Transverse colon (tissue), 4 donors: ENCODE measurements at regions not wholly inside any gene's neighbourhood (a gene's known extent, or its start where the extent isn't known, plus 50 kb on each side); places are given as distances from the start of the nearest gene placed in this dataset.

Source experiments
- DNase-seq: peaks from one replicate; pipeline ENCODE4 v3.0.0-alpha.2; 2019
- H3K27ac ChIP-seq, 4 donors: fragments of 200-600 bp; sonication (generic); 2 replicates each; pipeline ENCODE4 v1.5.1; 2016 to 2018; ENCODE audit warnings: inconsistent platforms in 4 of 4
- H3K27me3 ChIP-seq: fragments of 200-600 bp; sonication (generic); 2 replicates; pipeline ENCODE4 v1.5.1; 2017; ENCODE audit warnings: inconsistent platforms
- H3K36me3 ChIP-seq, 4 donors: fragments of 200-600 bp; sonication (generic); 2 replicates each; pipeline ENCODE4 v1.5.1; 2017 to 2019; ENCODE audit warnings: inconsistent platforms in 4 of 4
- H3K4me1 ChIP-seq, 4 donors: fragments of 200-600 bp; sonication (generic); 2 replicates each; pipeline ENCODE4 v1.5.1; 2017 to 2020; ENCODE audit warnings: inconsistent platforms in 4 of 4
- H3K4me3 ChIP-seq, 4 donors: fragments of 200-600 bp; sonication (generic); 1 replicate in 1 of 4; 2 replicates in 3 of 4; pipeline versions ENCODE4 v1.5.1 to v1.6.1; 2017 to 2019; ENCODE audit warnings: inconsistent platforms in 4 of 4
- H3K9me3 ChIP-seq, 2 donors: fragments of 200-600 bp; sonication (generic); 2 replicates each; pipeline ENCODE4 v1.5.1; 2017 to 2019; ENCODE audit warnings: inconsistent platforms in 2 of 2
- EP300 ChIP-seq: sonication (generic); formaldehyde crosslinking; IDR thresholded peaks from one replicate; pipeline ENCODE4 v1.6.1; 2017; ENCODE audit warnings: antibody characterized with exemption, low read depth
- POLR2A ChIP-seq: fragments of 450-650 bp; IDR thresholded peaks from one replicate; pipeline ENCODE4 v1.6.1; 2016; ENCODE audit warnings: antibody characterized with exemption, mild to moderate bottlenecking, moderate library complexity
- POLR2AphosphoS5 ChIP-seq, 3 donors: sonication (generic); formaldehyde crosslinking; IDR thresholded peaks; one replicate each; pipeline ENCODE4 v1.6.1; 2016; ENCODE audit warnings: antibody characterized with exemption in 3 of 3
- WGBS, 2 donors: methylation state at CpG; one replicate each; pipeline ENCODE4 v1.1.5; 2018; ENCODE audit warnings: low coverage in 1 of 2; 5-methylcytosine and 5-hydroxymethylcytosine counted together
- in situ Hi-C, 4 donors: fragments of 200-750 bp; cut with MboI; loops; one replicate each; pipeline versions ENCODE4 v1.15.0 to v1.15.1; 2017; ENCODE audit warnings: low sequenced_read_pairs in 3 of 4, low pct_ligation_motif_present in 1 of 4, low pct_unique_long_range_greater_than_20kb in 1 of 4
- intact Hi-C: fragments of 100-400 bp; cut with DNase I; formaldehyde crosslinking; loops from one replicate; pipeline ENCODE4 v1.15.1; 2023; ENCODE audit warnings: low total_unique reads
- TF ChIP-seq, protein P1 (sequence below), 5 experiments: fragments of 200-600 bp in 3 of 5; fragments of 450-650 bp in 2 of 5; sonication (generic) in 3 of 5; IDR thresholded peaks; 1 replicate in 2 of 5; 2 replicates in 3 of 5; pipeline ENCODE4 v1.5.1; 2016 to 2017; ENCODE audit warnings: antibody characterized with exemption in 5 of 5, inconsistent platforms in 3 of 5, mild to moderate bottlenecking in 2 of 5, moderate library complexity in 1 of 5

DNA sequence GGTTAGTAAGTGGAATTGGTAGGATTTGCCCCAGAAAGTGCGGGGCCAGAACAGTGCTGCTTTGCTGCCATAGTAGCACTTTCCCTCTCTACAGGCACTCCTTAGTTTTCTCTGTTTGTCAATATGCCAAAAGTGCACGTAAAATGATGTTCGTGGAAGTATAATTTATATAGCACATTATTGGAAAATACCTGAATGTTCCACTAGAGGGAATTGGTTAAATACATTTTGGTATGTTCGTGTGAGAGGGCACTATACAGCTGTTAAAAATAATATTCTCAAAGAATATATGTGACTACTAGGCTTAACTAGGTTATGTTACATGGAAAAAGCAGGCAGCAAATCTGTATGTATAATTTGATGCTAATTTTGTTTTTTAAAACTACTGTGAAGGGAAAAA, 184.0 kb upstream of the GDNF start:
- no peaks in the 10 kb centered on the region for H3K4me1 ChIP-seq
- no peak for TF ChIP-seq POLR2A
- TF ChIP-seq POLR2AphosphoS5 (IDR thresholded peaks at IDR 0.05) = no peak
- TF ChIP-seq, protein P1, sequence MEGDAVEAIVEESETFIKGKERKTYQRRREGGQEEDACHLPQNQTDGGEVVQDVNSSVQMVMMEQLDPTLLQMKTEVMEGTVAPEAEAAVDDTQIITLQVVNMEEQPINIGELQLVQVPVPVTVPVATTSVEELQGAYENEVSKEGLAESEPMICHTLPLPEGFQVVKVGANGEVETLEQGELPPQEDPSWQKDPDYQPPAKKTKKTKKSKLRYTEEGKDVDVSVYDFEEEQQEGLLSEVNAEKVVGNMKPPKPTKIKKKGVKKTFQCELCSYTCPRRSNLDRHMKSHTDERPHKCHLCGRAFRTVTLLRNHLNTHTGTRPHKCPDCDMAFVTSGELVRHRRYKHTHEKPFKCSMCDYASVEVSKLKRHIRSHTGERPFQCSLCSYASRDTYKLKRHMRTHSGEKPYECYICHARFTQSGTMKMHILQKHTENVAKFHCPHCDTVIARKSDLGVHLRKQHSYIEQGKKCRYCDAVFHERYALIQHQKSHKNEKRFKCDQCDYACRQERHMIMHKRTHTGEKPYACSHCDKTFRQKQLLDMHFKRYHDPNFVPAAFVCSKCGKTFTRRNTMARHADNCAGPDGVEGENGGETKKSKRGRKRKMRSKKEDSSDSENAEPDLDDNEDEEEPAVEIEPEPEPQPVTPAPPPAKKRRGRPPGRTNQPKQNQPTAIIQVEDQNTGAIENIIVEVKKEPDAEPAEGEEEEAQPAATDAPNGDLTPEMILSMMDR (IDR thresholded peaks at IDR 0.05) = no peak
- no peak for TF ChIP-seq EP300
- no peaks in the 10 kb centered on the region for H3K27me3 ChIP-seq
- 42 to 43% methylated on average over 4 of the region's 4 CpGs for whole genome bisulfite sequencing, 2 donors
- no peak overlapping the region for H3K4me3 ChIP-seq
- no peaks in the 10 kb centered on the region for H3K9me3 ChIP-seq
- intact Hi-C loops (no loop called here), in situ Hi-C loops (no loop called here)
- H3K36me3 ChIP-seq = no peaks in the 10 kb centered on the region
- H3K27ac ChIP-seq = no peak overlapping the region
- no peak for DNase-seq

GRCh38 chr5:38023371-38023770, 183.5 kb upstream of the GDNF start:
- no peak overlapping the region for H3K4me3 ChIP-seq
- no peak for DNase-seq
- intact Hi-C loops = no loop called here
- no peaks in the 10 kb centered on the region for H3K27me3 ChIP-seq
- no peaks in the 10 kb centered on the region for H3K36me3 ChIP-seq
- no peaks in the 10 kb centered on the region for H3K9me3 ChIP-seq
- H3K4me1 ChIP-seq = no peaks in the 10 kb centered on the region
- in situ Hi-C loops = no loop called here
- no peak overlapping the region for H3K27ac ChIP-seq
- TF ChIP-seq EP300 (no peak), POLR2A (no peak), POLR2AphosphoS5 (IDR thresholded peaks at IDR 0.05) (no peak)
- TF ChIP-seq, protein P1 (IDR thresholded peaks at IDR 0.05) = no peak
- WGBS, 2 donors = 56 to 65% methylated on average over 3 to 4 of the region's 4 CpGs

DNA sequence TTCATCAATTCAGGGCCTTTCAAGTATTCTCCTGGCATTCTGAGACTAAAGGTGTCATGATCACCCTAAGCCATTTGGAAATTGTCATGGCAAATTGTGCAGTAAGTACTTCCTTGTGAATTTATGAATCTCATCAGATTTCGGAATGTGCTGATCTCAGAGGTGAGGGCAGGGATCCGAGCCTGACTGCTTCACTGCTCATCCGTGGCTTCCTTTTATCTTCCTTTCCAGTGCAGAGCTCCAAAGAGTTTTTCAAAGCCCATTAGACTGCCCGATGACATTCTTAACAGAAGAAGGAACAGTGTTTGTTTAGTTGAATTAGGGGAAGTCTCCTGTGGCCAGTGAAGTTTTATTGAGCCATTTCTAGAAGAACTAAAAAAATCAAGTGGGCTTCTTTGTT, 182.8 kb upstream of the GDNF start:
- 36 to 62% methylated on average over 4 of the region's 4 CpGs for WGBS, 2 donors
- intact Hi-C loops = no loop called here
- Histone ChIP-seq H3K27ac (no peak overlapping the region), H3K9me3 (no peaks in the 10 kb centered on the region), H3K4me3 (no peak overlapping the region), H3K4me1 (no peaks in the 10 kb centered on the region), H3K36me3 (no peaks in the 10 kb centered on the region), H3K27me3 (no peaks in the 10 kb centered on the region)
- DNase-seq = no peak
- TF ChIP-seq EP300 = no peak
- no peak for TF ChIP-seq POLR2AphosphoS5 (IDR thresholded peaks at IDR 0.05)
- TF ChIP-seq POLR2A = no peak
- TF ChIP-seq, protein P1 (IDR thresholded peaks at IDR 0.05) = no peak
- in situ Hi-C loops = no loop called here

- 69 to 70% methylated on average over 6 of the region's 6 CpGs for WGBS, 2 donors
- intact Hi-C loops (no loop called here), in situ Hi-C loops (no loop called here)
- no peaks in the 10 kb centered on the region for H3K36me3 ChIP-seq
- TF ChIP-seq, protein P1 (IDR thresholded peaks at IDR 0.05) = no peak
- TF ChIP-seq POLR2A = no peak
- TF ChIP-seq POLR2AphosphoS5 (IDR thresholded peaks at IDR 0.05) = no peak
- no peak for TF ChIP-seq EP300
- no peaks in the 10 kb centered on the region for H3K4me1 ChIP-seq
- H3K9me3 ChIP-seq = no peaks in the 10 kb centered on the region
- H3K27me3 ChIP-seq = no peaks in the 10 kb centered on the region
- DNase-seq = no peak
- H3K27ac ChIP-seq = no peak overlapping the region
- H3K4me3 ChIP-seq = no peak overlapping the region
Observed at GRCh38 chr5:38018016-38018415, 178.2 kb upstream of the GDNF start.
